Islet of Langerhans (tissue), 1 donor: ENCODE measurements at regions not wholly inside any gene's neighbourhood (a gene's known extent, or its start where the extent isn't known, plus 50 kb on each side); places are given as distances from the start of the nearest gene placed in this dataset.

Experiments used
- FAIRE-seq: peaks from one replicate; lab custom pipeline; 2011; peaks lifted over from hg19 to GRCh38; lab: Jason Lieb, UNC

DNA sequence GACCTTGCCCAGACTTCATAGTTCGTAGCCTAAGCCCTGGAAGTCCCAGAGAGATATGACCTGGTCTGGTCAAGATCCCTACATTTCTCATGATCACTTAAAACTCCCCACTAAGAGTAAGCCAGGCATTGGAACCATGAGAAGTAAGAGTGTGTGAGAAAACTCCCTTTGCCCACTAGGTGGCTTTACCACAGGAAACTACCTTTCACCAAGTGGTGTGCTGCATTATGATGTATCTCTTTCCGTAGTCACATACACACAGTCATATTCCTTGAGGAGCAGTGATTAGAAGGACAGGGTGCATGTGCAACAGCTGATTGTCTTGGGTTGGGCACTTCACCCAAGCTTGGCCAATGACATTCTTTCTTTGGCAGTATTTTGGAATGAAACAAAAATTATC is 639.3 kb downstream of the KCNJ2 start:
- no peak for FAIRE-seq

DNA sequence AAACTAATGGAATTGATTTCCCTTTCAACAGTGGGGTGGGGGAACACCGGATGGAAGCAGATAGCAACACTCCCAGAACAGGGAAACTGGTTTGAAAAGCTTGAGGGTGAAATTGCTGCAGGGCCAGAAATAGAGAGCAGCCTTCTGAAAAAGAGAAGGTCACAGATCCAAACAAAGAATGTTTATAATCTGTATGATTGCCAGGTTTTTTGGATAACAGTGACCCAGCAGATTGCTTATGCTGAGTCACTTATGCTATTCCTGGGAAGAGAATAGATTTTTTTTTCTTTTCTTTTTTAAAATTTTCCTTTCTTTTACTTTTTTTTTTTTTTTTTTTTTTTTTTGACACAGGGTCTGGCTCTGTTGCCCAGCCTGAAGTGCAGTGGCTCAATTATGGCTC is 641.3 kb downstream of the KCNJ2 start:
- no peak for FAIRE-seq

DNA sequence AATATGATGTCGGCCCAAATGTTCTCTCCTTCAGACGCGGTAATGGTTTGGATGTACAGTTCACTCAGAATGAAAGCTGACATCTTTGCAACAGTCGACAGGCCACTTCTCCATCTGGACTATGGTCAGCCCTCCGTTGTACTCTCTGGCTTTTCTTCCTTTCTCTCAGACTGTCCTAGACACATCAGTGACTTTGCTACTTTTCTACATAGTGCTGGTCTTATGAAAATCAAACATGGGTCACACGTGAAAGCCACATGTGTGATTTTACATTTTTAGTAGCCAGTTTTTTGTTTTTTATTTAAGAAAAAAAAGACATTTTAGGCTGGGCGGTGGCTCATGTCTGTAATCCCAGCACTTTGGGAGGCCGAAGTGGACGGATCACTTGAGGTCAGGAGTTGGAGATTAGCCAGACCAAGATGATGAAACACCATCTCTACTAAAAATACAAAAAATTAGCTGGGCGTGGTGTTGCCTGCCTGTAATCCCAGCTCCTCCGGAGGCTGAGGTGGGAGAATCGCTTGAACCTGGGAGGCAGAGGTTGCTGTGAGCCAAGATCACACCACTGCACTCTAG is 644.1 kb downstream of the KCNJ2 start:
- FAIRE-seq, result no peak

DNA sequence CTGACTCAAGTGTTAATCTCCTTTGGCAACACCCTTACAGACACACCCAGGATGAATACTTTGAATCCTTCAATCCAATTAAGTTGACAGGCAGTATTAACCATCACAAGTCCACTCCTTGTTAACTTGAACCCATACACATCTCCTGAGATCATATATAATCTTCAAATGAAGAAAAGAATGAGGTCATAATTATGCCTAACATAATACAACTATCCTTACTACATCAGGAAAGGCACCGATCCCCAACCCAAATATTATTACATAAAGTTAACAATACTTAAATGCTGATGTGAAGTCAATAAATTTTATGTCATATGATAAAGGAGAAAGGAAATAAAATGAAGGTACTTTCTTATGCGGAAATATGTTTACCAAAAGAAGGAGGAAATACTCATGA is 649.9 kb downstream of the KCNJ2 start:
- no peak for FAIRE-seq

DNA sequence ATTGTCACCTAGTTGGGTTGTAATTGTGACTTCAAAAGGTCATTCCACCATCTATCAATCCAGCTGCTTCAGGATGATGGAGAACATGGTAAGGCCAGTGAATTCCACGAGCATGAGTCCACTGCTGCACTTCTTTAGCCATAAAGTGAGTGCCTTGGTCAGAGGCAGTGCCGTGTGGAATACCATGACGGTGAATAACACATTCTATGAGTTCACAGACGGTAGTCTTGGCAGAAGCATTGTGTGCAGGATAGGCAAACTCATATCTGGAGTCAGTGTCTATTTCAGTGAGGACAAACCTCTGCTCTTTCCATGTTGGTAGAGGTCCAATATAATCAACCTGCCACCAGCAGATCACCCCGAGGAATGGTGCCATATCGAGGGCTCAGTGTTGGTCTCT is 650.9 kb downstream of the KCNJ2 start:
- FAIRE-seq, result no peak

DNA sequence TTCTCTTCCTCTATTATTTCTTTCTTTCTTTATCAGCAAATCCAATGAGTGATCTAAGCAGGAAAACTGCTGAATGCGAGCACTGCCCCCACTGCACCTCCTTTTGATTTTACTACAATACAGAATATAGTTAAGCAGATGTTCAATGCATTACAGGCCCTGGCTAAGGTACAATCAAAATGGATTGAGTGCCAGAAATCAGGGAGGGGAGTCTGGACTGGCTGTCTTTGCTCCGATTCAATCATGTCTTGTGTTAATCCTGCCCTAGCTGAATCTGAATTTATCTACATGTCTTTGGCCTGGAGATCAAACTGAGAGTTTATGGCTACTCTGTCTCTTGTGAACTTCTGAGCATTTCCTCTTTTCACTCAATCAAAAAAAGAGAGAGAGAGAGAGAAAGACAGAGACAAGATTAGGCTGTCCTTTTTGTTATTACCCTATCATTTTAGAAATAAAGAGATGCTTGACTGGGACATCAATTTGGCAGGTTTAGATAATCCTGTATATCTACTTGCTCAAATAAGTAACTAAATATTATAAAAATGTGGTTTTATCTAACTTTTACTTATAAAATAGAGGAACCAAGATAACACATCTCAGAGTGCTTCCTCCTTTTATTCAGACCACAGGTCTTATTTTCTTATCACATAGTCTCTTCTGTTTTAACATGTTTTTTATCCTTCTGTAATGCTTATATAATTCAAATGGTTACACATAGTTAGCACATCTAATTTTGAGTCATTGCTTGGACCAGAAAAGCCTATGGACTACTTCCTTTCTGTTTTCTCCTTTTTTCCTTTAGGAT is 656.2 kb downstream of the KCNJ2 start:
- no peak for FAIRE-seq

DNA sequence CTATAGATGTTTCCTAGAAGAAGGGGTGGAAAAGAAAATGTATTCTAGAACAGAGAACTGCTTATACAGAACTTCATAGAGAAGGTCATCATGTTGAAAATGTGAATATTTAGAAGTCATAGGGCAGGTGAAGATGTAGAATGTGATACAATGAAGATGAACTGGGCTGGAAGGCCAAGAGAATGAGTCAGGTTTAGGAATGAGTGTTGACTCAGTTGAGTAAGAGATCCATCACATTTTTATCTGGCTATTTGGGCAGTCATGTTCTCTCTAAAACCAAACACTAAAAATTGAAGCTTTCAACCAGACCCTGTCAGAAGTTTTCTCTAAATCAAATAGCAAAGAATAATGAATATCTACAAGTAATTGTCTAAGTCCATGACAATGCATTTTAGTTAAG is 660.5 kb downstream of the KCNJ2 start:
- FAIRE-seq, result no peak

DNA sequence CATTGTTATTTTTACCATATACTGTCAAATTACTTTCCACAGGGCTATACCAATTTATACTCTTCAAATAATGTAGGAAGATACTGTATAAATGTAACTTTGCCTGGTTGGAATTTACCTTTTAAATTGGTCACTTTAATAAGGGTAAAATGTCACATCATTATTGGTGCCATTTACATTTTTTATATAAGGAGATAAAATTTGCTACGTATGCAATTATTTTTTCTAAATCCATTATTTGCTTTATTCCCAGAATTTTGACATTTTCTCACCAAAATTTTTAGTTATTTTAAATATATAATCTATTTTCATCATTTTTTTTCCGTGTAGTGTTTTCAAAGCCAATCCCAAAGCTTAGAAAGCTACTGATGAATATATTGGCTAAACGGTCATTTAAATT is 664.7 kb downstream of the KCNJ2 start:
- FAIRE-seq, result no peak

DNA sequence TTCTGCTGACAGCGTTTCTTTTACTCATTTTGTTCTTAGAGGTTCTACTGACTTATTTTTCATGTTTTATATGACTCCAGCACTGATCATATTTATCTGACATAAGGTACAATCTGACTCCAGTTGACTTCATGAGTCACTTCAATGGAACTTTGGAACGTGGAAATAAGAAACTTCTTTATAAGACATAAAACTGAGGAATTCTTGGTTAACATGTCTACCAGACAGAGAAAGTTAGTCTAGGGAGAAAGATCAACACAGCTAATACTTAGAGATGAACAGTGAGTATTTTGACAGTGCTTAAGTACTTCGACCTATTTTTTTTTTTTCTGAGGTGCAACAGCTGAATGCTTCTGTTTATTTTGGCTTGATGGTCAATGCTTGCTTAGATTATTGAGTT is 679.5 kb downstream of the KCNJ2 start:
- no peak for FAIRE-seq

DNA sequence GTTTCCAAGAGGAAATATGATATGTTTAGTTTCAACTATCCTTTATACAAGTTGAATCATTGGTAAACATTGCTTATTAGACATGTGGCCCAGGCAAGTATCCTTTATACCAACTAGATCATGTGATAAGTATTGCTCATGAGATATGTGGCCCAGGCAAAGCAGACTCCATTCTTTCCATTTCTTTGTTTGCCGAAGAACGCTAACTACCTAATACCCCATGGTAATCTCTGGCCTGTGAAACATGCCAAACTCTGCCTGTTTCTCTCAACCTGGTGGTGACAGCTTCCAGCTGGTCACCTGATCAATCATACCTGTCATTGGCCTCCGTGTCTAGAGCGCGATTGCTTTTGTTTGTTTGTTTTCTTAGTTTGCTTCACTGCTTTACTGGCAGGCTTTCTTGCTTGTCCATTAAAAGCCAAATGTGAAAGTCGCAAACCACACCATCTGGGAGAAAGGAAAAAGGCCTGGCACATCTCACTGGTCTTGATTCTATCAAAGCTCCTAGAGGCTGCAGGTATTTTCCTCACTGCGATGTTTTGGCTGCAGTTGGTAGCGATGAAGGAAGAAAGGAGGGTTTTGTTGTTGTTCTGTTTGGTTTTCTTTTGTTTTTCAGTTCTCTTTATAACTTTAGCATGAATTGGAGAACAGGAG is 686.2 kb downstream of the KCNJ2 start:
- FAIRE-seq, result peak; percentile 94

DNA sequence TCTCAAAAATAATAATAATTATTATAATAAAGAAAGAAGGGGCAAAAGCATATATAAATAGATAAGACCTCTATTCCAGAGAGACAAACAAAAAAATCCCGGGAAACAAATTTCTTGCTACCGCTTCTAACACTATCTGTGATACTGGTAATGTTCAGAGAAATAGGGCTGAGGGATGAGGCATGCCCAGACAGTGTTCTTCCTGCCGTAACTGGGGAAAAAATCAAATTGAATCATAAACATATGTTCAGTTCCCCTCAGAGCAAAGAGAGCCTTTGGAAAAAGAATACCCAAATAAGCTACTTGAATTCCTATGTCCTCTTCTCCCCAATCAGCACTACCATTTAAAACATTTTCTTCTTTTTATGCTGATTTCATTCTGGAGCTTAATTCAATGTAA is 688.0 kb downstream of the KCNJ2 start:
- FAIRE-seq, result no peak

DNA sequence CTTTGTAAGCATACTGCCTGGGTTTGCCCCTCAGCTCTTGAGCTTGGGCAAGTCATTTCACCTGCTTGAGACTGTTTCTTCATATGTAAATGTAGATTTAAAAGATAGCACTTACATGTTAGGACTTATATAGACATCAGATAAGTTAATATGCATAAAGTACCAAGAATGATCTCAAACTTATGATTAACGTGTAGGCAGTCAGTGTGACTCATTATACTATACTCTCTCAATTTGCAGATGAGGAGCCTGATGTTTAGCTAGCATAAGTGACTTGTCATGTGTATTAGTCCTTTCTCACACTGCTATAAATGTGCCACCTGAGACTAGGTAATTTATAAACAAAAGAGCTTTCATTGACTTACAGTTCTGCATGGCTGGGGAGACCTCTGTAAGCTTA is 690.5 kb downstream of the KCNJ2 start:
- FAIRE-seq, result no peak

DNA sequence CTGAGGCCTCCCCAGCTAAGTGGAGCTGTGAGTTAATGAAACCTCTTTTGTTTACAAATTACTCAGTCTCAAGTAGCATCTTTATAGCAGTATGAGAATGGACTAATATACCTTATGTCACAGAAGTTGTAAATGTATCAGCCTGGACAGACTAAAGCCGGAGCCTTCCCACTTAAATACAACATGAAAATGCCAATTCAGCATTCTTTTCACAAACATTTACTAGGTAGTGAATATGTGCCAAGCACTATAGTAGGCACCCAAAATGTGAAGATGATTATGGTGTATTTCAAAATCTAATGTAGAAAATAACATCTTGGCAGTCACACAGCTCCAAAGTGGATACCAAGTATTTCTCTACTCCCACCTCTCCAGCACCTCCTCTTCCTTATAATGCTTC is 693.0 kb downstream of the KCNJ2 start:
- FAIRE-seq, result no peak

DNA sequence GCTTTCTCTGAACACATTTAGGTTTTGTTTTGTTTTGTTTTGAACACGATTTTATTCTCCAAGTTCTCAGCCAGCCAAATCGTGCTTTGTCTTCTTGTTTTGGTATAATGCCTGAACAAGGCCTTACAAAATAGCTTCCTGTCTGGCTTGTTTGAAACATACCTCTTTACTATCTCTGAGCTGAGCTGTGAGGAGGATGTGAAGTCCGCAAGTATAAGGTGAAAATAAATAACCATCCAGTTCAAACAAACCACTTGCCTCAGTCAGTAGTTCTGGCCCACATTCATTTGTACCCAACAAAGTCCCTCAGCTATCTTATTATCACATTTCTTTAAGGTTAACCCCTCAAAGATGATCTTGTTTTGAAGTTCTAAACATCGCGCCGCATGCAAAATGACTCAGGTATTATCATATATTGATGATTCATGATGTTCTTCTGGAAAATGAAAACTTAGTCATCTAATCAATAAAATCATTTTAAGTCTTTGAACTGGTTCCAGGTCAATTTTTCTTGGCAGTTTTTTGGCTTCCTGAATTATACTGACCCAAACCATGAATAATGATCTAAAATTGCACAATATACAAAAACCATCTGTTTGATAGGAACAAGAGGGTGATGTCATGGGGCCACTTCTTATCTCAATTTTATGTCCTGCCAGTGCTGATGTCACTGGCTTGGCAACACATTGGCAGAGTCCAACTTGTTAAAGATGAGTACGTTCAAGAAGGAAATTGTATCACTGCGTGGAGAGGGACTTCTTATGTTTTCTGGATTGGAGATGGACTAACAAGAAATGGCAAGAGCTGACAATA is 694.3 kb downstream of the KCNJ2 start:
- no peak for FAIRE-seq

DNA sequence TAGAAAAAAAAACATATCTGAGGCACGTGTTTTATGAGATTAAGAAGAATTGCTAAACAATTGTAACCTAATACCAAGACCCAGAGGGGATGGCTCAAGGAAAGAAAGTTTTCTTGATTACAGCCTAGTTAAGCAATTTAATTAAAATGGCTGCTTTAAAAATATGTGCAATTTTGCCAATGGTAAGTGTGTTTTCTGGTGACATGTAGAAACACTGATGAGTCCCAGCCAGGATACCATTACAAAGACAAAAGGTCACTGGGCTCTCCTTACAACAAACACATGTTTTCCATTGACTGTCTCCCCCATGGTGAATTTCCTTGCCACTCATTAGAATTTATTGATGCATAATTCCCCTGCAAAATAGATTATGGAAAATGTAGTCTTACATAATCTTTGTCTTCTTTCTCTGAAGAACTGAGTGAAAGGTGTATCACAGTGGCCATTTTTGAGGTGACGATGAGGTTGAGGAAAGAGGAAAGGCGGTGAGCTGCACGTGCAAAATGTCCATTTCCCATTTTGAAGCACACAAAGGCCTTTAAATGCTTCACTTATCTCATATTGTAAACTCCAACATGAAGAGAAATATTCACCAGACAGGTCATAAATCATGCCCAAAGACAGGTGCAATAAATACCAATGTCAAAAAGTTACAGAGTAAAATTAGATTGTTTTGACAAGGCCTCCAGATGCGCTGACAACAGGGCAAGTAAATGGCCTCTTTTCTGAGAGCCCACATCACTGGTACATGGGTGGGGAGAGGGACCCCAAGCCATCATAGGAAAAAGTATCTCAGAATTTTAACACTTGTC is 696.9 kb downstream of the KCNJ2 start:
- FAIRE-seq, result no peak

DNA sequence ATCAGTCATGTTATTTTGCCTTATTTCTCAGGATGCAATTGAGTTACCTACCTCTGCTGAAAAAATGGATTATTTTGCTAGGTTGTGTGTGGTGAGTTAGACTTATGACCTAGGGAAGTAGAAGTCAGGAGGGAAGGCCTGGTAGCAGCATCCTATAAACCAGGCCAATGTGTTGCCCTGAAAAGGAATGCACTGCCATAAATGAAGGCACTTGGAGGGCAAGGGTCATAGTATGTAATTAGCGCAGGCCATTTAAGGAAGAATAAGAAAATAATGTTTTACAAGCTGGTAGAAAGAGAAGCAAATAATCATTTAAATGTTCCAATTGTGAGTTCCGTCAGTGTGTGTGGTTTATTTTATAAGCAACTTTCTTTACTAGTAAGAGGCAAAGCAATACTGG is 698.8 kb downstream of the KCNJ2 start:
- FAIRE-seq, result no peak

DNA sequence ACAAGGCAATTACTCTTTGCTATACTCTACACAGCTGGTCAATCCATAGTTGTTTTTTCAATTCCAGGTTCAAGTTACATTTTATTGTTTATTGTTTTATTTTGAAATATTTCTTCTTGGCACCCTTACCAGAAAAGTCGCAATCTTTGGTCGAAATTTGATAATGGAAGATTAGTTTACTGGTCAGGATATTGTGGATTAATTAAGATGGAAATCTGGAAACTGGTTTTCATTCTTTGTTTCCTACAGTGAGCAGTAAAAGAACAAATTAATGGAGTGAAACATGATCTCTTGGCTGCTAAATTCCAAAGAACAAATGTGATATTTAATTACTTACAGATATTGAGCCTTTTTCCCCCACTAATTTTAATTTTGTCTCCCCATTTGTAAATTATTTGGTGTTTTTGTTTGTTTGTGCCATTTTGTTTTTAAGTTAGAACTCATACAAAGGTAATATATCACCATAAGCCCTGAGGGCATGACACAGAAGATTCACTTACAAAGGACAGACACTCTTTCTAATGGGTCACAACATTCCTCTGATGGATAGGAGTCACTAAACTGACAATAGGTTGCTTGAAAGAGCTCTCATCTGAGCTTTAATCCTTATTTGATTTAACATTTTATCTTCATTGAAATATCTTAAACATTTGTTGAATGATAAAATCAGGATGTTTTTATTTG is 700.2 kb downstream of the KCNJ2 start:
- no peak for FAIRE-seq

DNA sequence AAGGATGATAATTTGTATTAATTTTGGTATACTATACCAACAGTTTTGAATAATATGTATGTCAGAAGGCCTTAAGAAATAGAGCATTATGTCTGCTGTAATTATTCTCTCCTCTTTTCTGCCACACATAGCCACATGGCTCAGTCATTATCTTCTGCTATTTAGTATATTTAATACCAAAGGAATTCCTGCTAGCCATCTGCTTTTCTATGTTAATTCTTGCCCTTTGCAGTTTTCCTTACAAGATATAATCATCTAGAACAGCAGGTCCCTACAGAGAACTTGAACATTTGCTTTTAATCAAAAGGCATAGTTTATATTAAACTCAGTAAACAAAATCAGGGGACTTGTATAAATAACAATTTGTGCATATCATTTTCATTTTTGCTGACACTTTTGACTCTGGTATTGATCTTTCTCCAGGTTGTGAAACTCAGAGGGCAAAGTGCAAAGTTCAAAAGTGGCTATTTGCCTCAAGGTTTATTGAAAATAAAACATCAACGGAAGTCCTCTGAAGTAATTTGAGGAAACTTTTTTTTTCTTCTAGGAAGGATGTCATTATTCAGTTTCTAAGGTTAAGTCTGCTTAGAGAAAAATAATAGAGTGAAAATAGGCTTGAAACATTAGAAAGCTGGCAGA is 702.0 kb downstream of the KCNJ2 start:
- FAIRE-seq, result peak; percentile 13

DNA sequence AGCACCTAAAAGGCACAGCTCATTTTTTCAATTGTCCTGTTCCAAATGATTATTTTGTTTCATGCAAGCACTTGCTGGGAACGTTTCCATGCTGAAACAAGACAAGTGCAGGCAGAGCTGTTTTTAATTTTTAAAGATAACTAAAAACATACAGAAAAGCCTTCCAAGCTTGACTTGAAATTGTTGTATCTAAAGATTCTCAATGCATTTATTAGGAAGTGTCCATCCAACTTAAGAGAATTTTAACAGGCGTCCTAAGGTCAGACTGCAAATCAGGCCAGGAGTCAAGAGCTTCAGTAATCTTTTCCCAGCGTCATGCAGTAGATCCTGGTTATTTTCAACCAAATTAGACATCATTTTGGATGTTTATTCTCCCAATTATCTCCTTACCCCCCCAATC is 702.8 kb downstream of the KCNJ2 start:
- FAIRE-seq, result no peak

DNA sequence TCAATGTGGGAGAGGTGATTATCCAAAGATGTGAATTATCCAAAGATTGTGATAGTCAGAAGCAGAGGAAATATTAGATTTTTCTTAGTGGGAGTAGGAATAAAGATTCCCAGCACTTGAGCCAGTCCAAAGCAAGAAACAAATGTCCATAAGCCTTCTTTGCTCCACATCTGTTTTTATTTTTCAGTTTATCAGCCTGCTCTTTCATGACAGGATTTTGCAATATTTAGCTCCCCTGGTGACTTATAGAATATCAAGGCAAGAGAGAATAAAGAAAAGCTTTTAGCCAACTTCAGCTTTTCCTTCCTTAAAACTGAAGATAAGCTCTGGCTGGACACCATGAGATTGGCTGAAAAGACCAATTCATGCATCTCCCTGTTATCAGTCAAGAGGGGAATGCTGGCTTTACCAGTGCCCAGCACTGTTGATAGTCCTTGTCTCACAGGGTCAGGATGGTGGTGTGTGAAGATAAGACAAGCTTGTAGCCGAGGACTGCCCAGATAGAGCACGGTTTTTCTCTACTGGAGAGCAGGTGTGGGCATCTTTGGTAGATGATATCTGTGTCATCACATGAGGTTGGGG is 706.5 kb downstream of the KCNJ2 start:
- FAIRE-seq, result no peak

DNA sequence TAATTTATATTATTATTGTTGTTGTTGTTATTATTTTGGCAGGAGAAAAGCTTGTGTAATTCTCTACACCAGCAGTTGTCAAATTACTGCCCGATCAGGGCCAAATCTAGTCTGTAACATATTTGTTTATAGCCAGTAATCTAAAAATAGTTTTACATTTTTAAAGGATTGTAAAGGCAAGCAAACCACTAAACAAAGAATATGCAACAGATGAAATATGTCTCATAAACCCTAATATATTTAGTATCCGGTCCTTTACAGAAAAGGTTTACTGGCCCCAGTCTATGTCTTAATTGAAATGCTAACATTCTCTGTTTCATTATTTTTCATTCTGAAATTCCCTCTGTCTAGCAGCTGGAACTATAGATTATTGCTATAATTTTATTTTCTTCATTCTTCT is 709.5 kb downstream of the KCNJ2 start:
- no peak for FAIRE-seq
